Loucy (cell line): ENCODE measurements at regions not wholly inside any gene's neighbourhood (a gene's known extent, or its start where the extent isn't known, plus 50 kb on each side); places are given as distances from the start of the nearest gene placed in this dataset.

Source experiments
- H2AFZ ChIP-seq: fragments of 200-600 bp; sonication (generic); 2 replicates; pipeline ENCODE4 v1.6.0; 2016; ENCODE audit warnings: antibody characterized with exemption, mild to moderate bottlenecking, low read length, moderate library complexity
- H3F3A ChIP-seq: fragments of 200-600 bp; 2 replicates; pipeline ENCODE4 v1.6.0; 2016; ENCODE audit warnings: antibody characterized with exemption, low read depth, mild to moderate bottlenecking
- H3K27me3 ChIP-seq: fragments of 200-600 bp; sonication (generic); 2 replicates; pipeline ENCODE4 v1.6.1; 2014; ENCODE audit warnings: low read length, mild to moderate bottlenecking; ENCODE audit not compliant: insufficient read depth, poor library complexity, severe bottlenecking
- H3K36me3 ChIP-seq: fragments of 200-600 bp; sonication (generic); 2 replicates; pipeline ENCODE4 v1.6.1; 2016; ENCODE audit warnings: low read length; ENCODE audit not compliant: insufficient read depth
- H3K4me1 ChIP-seq: fragments of 200-600 bp; sonication (generic); 2 replicates; pipeline ENCODE4 v1.5.1; 2014; ENCODE audit warnings: low read length, mild to moderate bottlenecking; ENCODE audit not compliant: insufficient read depth, poor library complexity, severe bottlenecking
- H3K4me2 ChIP-seq: fragments of 200-600 bp; sonication (generic); 2 replicates; pipeline ENCODE4 v1.6.0; 2014; ENCODE audit warnings: antibody characterized with exemption, low read length, low read depth, mild to moderate bottlenecking; ENCODE audit not compliant: poor library complexity, severe bottlenecking
- H3K4me3 ChIP-seq: fragments of 200-600 bp; sonication (generic); 2 replicates; pipeline ENCODE4 v1.5.1; 2014; ENCODE audit warnings: low read length, mild to moderate bottlenecking, mixed read lengths; ENCODE audit not compliant: poor library complexity, severe bottlenecking
- H3K79me2 ChIP-seq: fragments of 200-600 bp; sonication (generic); 2 replicates; pipeline ENCODE4 v1.6.1; 2014; ENCODE audit warnings: low read length; ENCODE audit not compliant: insufficient read depth
- H3K9ac ChIP-seq: fragments of 200-600 bp; sonication (generic); 2 replicates; pipeline ENCODE4 v1.6.0; 2014; ENCODE audit warnings: mild to moderate bottlenecking, low read depth, low read length, moderate library complexity; ENCODE audit not compliant: poor library complexity, severe bottlenecking
- H3K9me2 ChIP-seq: fragments of 200-600 bp; sonication (generic); replicated peaks from 2 replicates; pipeline ENCODE4 v1.6.1; 2016; ENCODE audit warnings: low read depth, low read length, mixed read lengths
- H3K9me3 ChIP-seq: fragments of 200-600 bp; sonication (generic); 2 replicates; pipeline ENCODE4 v1.6.1; 2014; ENCODE audit warnings: mild to moderate bottlenecking, antibody characterized with exemption, low read length, low read depth; ENCODE audit not compliant: insufficient read depth
- H4K20me1 ChIP-seq: fragments of 200-600 bp; sonication (generic); 2 replicates; pipeline ENCODE4 v1.6.0; 2014; ENCODE audit warnings: antibody characterized with exemption, low read length, mild to moderate bottlenecking; ENCODE audit not compliant: insufficient read depth, poor library complexity, severe bottlenecking
- EZH2phosphoT487 ChIP-seq: fragments of 200-600 bp; IDR thresholded peaks from 2 replicates; pipeline ENCODE4 v1.6.1; 2018; ENCODE audit warnings: antibody characterized with exemption, mild to moderate bottlenecking, moderate library complexity, borderline replicate concordance
- TF ChIP-seq, protein P1 (sequence below): fragments of 200-600 bp; sonication (generic); conservative IDR thresholded peaks from 2 replicates; pipeline ENCODE4 v1.5.1; 2014; ENCODE audit warnings: mild to moderate bottlenecking, antibody characterized with exemption, low read length

DNA sequence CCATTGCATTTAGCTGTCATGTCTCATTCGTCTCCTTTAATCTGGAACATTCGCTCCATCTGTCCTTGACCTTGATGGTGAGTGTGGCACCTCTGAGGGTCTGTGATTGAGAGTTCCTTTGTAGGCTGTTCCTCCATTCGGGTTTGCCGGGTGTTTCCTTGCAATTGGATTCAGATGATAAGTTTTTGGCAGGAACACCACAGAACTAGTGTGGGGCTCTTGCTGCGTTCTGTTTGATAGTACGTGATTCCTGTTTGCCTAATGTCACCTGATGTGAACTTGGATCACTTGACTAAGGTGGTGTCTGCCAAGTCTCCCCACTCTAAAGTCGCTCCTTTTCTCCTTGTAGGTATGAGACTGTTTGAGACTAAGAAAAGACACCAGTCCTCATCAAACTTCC, 109.7 kb upstream of the TMEM45B start:
- Histone ChIP-seq H3K9ac (no peak overlapping the region), H3K4me3 (no peak overlapping the region), H3K79me2 (no peaks in the 10 kb centered on the region), H2AFZ (no peak overlapping the region), H3K4me1 (no peaks in the 10 kb centered on the region), H3F3A (no peaks in the 10 kb centered on the region), H3K4me2 (no peak overlapping the region), H4K20me1 (no peaks in the 10 kb centered on the region), H3K9me3 (no peaks in the 10 kb centered on the region), H3K9me2 (no peaks in the 10 kb centered on the region), H3K27me3 (no peaks in the 10 kb centered on the region), H3K36me3 (no peaks in the 10 kb centered on the region)
- TF ChIP-seq EZH2phosphoT487 = no peak
- TF ChIP-seq, protein P1, sequence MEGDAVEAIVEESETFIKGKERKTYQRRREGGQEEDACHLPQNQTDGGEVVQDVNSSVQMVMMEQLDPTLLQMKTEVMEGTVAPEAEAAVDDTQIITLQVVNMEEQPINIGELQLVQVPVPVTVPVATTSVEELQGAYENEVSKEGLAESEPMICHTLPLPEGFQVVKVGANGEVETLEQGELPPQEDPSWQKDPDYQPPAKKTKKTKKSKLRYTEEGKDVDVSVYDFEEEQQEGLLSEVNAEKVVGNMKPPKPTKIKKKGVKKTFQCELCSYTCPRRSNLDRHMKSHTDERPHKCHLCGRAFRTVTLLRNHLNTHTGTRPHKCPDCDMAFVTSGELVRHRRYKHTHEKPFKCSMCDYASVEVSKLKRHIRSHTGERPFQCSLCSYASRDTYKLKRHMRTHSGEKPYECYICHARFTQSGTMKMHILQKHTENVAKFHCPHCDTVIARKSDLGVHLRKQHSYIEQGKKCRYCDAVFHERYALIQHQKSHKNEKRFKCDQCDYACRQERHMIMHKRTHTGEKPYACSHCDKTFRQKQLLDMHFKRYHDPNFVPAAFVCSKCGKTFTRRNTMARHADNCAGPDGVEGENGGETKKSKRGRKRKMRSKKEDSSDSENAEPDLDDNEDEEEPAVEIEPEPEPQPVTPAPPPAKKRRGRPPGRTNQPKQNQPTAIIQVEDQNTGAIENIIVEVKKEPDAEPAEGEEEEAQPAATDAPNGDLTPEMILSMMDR = no peak

DNA sequence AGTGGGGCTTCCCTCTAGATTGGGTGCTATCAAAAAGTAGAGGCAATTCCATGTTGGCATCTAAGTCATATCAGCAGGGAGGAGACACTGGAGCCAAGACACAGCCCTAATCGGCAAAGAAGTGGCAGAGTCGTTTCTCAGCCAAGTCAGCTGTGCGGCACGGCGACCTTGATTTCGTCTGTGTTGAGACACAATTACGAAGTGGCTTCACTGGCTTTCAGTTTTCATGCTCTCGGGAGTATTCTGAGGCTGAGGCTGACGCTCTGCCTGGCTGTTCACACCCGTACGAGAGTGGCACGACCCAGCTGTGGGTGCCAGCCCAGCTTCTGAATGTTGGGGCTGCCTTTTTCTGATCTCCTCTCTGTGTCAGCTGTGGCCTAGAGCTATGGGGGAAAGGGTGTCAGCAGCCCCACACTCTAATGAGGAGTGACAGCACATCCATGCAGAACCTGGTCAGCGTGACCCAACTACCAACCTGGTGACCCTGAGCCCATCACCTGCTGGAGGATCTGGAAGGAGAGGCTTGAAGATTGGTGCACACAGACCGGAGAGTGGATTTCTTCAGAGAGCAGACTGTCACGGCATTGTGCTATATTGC, 105.7 kb upstream of the TMEM45B start:
- Histone ChIP-seq H3K36me3 (no peaks in the 10 kb centered on the region), H3K9me2 (no peaks in the 10 kb centered on the region), H3K9ac (no peak overlapping the region), H3K9me3 (no peaks in the 10 kb centered on the region), H4K20me1 (no peaks in the 10 kb centered on the region), H3K79me2 (no peaks in the 10 kb centered on the region), H2AFZ (no peak overlapping the region), H3K4me3 (no peak overlapping the region), H3K4me1 (no peaks in the 10 kb centered on the region), H3F3A (no peaks in the 10 kb centered on the region), H3K4me2 (no peak overlapping the region), H3K27me3 (no peaks in the 10 kb centered on the region)
- TF ChIP-seq EZH2phosphoT487 = no peak
- TF ChIP-seq, protein P1 = no peak

DNA sequence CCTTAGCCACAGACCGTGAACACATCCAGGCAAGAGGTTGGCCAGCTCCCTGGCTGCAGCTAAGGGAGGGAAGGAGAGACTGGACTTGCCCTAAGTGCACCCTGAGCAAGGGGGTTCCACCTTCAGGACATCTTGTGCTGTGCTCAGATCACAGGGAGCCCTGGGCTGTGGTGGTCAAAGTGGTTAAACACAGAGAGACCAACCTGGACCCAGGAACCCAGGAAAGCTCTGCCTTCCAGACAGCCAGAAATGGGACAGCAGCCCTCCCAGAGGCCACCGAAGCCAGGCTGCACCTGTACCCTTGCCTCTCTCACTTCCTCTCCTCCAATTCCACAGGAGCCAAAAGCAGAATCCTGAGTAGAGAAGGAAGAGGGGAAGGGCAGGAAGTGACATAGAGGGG, 105.2 kb upstream of the TMEM45B start:
- H3K4me1 ChIP-seq = no peaks in the 10 kb centered on the region
- TF ChIP-seq, protein P1 = no peak
- no peak for TF ChIP-seq EZH2phosphoT487
- H3K4me3 ChIP-seq = no peak overlapping the region
- H3K4me2 ChIP-seq = no peak overlapping the region
- H3K9ac ChIP-seq = no peak overlapping the region
- H3K79me2 ChIP-seq = no peaks in the 10 kb centered on the region
- no peak overlapping the region for H2AFZ ChIP-seq
- no peaks in the 10 kb centered on the region for H4K20me1 ChIP-seq
- H3K36me3 ChIP-seq = no peaks in the 10 kb centered on the region
- no peaks in the 10 kb centered on the region for H3K9me3 ChIP-seq
- no peaks in the 10 kb centered on the region for H3K27me3 ChIP-seq
- H3F3A ChIP-seq = no peaks in the 10 kb centered on the region
- no peaks in the 10 kb centered on the region for H3K9me2 ChIP-seq
